SK-N-SH (cell line): ENCODE measurements at regions not wholly inside any gene's neighbourhood (a gene's known extent, or its start where the extent isn't known, plus 50 kb on each side); places are given as distances from the start of the nearest gene placed in this dataset.

Experiments
- CTCF ChIA-PET: fragments of 300-600, 350-600 bp; formaldehyde crosslinking; extraction: SDS; loops from one replicate; lab custom pipeline; 2021; lab: Yijun Ruan, JAX
- POLR2A ChIA-PET: fragments of 350-600 bp; sonication (Branson Sonifier 250); formaldehyde crosslinking; extraction: SDS; loops from one replicate; lab custom pipeline; 2020; ENCODE audit warnings: antibody characterized with exemption, inconsistent platforms; lab: Yijun Ruan, JAX
- DNase-seq: peaks from one replicate; pipeline ENCODE4 v3.0.0; 2012
- H2AFZ ChIP-seq: fragments of 200-600 bp; sonication (generic); 2 replicates; pipeline ENCODE4 v1.8.1; 2016; ENCODE audit warnings: antibody characterized with exemption, mild to moderate bottlenecking, low read depth
- H3F3A ChIP-seq: fragments of 200-600 bp; sonication (generic); replicated peaks from 2 replicates; pipeline ENCODE3; 2016; ENCODE audit warnings: antibody characterized with exemption, mild to moderate bottlenecking; ENCODE audit not compliant: insufficient read depth
- H3K27ac ChIP-seq, 2 experiments: fragments of 200-500 bp in 1 of 2; fragments of 200-600 bp in 1 of 2; sonication (Bioruptor generic) in 1 of 2; sonication (generic), shearing (Covaris generic) in 1 of 2; 2 replicates each; pipeline versions ENCODE4 v1.5.1 to v1.6.1; 2014 to 2016; ENCODE audit warnings: low read depth in 2 of 2, inconsistent platforms in 1 of 2, low read length in 1 of 2, mild to moderate bottlenecking in 1 of 2, mixed read lengths in 1 of 2
- H3K27me3 ChIP-seq: fragments of 200-600 bp; sonication (generic), shearing (Covaris generic); 2 replicates; pipeline ENCODE4 v1.6.1; 2016; ENCODE audit warnings: mixed run types; ENCODE audit not compliant: insufficient read depth
- H3K36me3 ChIP-seq, 2 experiments: fragments of 200-500 bp in 1 of 2; fragments of 200-600 bp in 1 of 2; sonication (Bioruptor generic) in 1 of 2; sonication (generic) in 1 of 2; replicated peaks in 1 of 2; 2 replicates each; pipeline versions ENCODE3 to v1.5.1; 2014 to 2016; ENCODE audit warnings: low read length in 1 of 2, mild to moderate bottlenecking in 1 of 2; ENCODE audit not compliant: insufficient read depth in 2 of 2, control insufficient read depth in 1 of 2
- H3K4me1 ChIP-seq, 2 experiments: fragments of 200-500 bp in 1 of 2; fragments of 200-600 bp in 1 of 2; sonication (Bioruptor generic) in 1 of 2; sonication (generic), shearing (Covaris generic) in 1 of 2; 2 replicates each; pipeline versions ENCODE4 v1.5.1 to v1.6.1; 2014 to 2016; ENCODE audit warnings: low read depth in 1 of 2, low read length in 1 of 2, mixed run types in 1 of 2; ENCODE audit not compliant: insufficient read depth in 2 of 2, control insufficient read depth in 1 of 2
- H3K4me2 ChIP-seq: fragments of 200-600 bp; sonication (generic), shearing (Covaris generic); 2 replicates; pipeline ENCODE4 v1.6.1; 2017; ENCODE audit warnings: mixed run types
- H3K4me3 ChIP-seq, 2 experiments: fragments of 200-500 bp in 1 of 2; fragments of 200-600 bp in 1 of 2; sonication (Bioruptor generic) in 1 of 2; sonication (generic), shearing (Covaris generic) in 1 of 2; 2 replicates each; pipeline versions ENCODE4 v1.5.1 to v1.8.1; 2014 to 2016; ENCODE audit warnings: low read depth in 2 of 2, inconsistent platforms in 1 of 2, low read length in 1 of 2, mild to moderate bottlenecking in 1 of 2, mixed read lengths in 1 of 2, moderate library complexity in 1 of 2
- H3K79me2 ChIP-seq: fragments of 200-600 bp; sonication (generic); 2 replicates; pipeline ENCODE4 v1.8.1; 2017; ENCODE audit warnings: mild to moderate bottlenecking; ENCODE audit not compliant: insufficient read depth
- H3K9ac ChIP-seq: fragments of 200-600 bp; sonication (generic); 2 replicates; pipeline ENCODE4 v1.6.1; 2017; ENCODE audit warnings: mixed run types
- H3K9me2 ChIP-seq: fragments of 200-600 bp; sonication (generic); 2 replicates; pipeline ENCODE4 v1.6.1; 2017; ENCODE audit warnings: mixed run types
- H3K9me3 ChIP-seq: fragments of 200-600 bp; sonication (generic); 2 replicates; pipeline ENCODE4 v1.6.1; 2017; ENCODE audit warnings: mixed run types, mild to moderate bottlenecking, moderate library complexity
- H4K20me1 ChIP-seq: fragments of 200-600 bp; sonication (generic); 2 replicates; pipeline ENCODE4 v1.6.1; 2017; ENCODE audit warnings: mild to moderate bottlenecking, mixed run types; ENCODE audit not compliant: insufficient read depth
- CTCF ChIP-seq: fragments of 200-600 bp; sonication (generic); IDR thresholded peaks from 2 replicates; pipeline ENCODE4 v1.6.1; 2017; ENCODE audit warnings: antibody characterized with exemption, mild to moderate bottlenecking, moderate library complexity
- ELF1 ChIP-seq: IDR thresholded peaks from 2 replicates; pipeline ENCODE4 v1.4.0; 2012
- RAD21 ChIP-seq: IDR thresholded peaks from 2 replicates; pipeline ENCODE4 v1.6.1; 2012; ENCODE audit warnings: mild to moderate bottlenecking, low read length
- RCOR1 ChIP-seq: fragments of 150-350 bp; IDR thresholded peaks from 2 replicates; pipeline ENCODE4 v1.6.1; 2017; ENCODE audit warnings: antibody characterized with exemption, low read length
- SMC3 ChIP-seq: IDR thresholded peaks from 2 replicates; pipeline ENCODE4 v1.6.1; 2012; ENCODE audit warnings: low read depth, low read length, improper control_type of control experiment
- ZBTB33 ChIP-seq: IDR thresholded peaks from 2 replicates; pipeline ENCODE4 v1.4.0; 2012; ENCODE audit warnings: low read depth, borderline replicate concordance
- WGBS: methylation state at CpG from one replicate; pipeline ENCODE4 v1.1.6; 2017; ENCODE audit warnings: low lambda C conversion rate; 5-methylcytosine and 5-hydroxymethylcytosine counted together
- TF ChIP-seq, protein P1 (sequence below): IDR thresholded peaks from 2 replicates; pipeline ENCODE4 v1.6.1; 2012; ENCODE audit warnings: mild to moderate bottlenecking, low read depth, low read length, moderate library complexity

DNA sequence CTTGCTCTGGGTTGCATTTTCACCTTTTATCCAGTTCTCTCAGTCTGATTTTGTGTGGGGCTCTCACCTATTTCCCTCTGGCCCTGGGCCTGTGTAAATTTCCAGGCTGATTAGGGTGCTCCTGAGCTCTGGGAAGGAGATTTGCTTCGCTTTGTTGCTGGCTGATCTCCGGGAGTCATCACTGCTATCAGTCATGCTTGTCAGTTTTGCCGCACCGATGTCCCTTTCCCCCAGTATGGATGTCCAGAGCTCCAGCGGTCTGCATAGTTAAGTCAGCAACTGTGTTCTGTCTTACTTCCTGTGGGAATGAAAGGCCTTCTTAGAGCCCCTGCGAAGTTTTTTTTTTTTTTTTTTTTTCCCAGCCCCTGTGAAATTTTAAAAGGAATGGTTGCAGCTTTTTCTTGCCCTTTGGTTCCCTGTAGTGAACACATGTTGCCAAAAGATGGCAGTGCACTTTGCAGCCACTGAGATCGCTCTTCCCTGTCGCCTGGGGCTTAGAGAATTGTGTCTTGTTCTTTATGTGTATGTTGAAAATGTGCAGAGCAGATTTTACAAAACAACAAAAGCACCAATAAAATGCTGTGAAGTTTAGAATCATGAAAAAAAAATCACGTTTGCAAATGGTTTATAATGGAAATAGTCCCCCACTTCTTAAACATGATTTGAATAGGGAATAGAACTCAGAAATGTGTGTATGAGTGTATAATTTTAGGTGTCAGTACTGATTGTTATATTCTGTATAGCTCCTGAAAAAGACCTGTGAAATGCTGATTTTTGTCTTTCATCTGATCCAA is 109.1 kb upstream of the SLC4A4 start:
- Histone ChIP-seq H3K27me3 (peaks cover 34% of the 10 kb centered on the region; the same call in 1 of the 2 replicates), H3K9me2 (no peaks in the 10 kb centered on the region), H3K4me2 (0 out of 2 replicates have a peak overlapping the region, but pooled peaks have one; percentile 10), H3K4me1 (no peaks in the 10 kb centered on the region), H3K4me3 (no peak overlapping the region; a peak in 2 of 4 replicates), H3K9me3 (no peaks in the 10 kb centered on the region), H3K9ac (no peak overlapping the region)
- POLR2A ChIA-PET, result no interaction called here
- WGBS, result 6% methylated on average over 9 of the region's 9 CpGs
- peak; percentile 36 for DNase-seq
- TF ChIP-seq SMC3 (peak; percentile 29), RAD21 (peak; percentile 54), RCOR1 (no peak), CTCF (peak; percentile 73)
- TF ChIP-seq, all 33 proteins: peak for 3
- Histone ChIP-seq H3F3A (no peaks in the 10 kb centered on the region), H2AFZ (no peak overlapping the region), H3K36me3 (no peaks in the 10 kb centered on the region), H3K27ac (no peak overlapping the region), H4K20me1 (no peaks in the 10 kb centered on the region), H3K79me2 (no peaks in the 10 kb centered on the region)
- CTCF ChIA-PET, result interaction anchor here (0.7 to 2.5 kb wide), 14 partner anchors 8 to 1056 kb away, joined by 3 to 11 read pairs (median 4); no protein-coding TSS in a partner anchor

DNA sequence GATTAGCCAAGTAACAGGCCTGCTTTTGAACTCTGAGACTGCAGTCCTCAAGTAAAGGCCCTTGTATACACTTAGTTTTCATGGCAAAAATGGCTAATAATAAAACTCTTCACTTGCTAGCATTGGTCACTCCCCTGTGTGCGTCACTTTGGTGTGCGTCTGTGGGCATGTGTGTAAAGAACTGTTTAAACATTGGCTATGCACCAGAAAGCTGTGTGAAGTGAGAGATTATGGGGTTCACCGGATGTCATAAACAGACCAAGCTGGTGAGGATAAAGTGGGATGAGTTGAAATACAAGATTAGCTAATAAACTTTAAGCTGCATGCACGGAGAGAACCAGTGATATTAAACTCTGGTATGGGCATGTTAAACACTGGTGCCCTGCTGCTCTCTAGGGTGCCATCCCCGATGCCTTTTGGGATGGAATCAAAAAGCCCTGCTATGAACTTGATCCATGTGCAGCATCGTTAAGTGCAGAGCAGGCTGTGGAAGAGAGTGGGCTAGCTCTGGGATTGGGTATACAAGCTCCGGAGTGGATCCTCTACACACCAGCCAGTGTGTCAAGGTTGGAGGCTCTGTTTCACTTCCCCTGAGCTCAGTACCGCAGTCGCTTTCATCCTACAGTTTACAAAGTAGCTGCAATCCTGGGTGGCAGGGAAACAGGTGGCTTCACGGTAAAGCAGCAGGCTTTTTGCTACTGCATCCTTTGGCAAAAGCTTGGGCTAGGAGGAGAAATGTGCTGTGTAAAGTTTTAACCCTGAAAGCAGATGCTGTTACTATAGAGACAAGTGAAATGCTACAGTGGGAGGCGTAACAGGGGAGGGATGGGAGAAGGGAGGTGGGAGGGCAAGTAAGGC is 108.3 kb upstream of the SLC4A4 start:
- no peak overlapping the region for H2AFZ ChIP-seq
- POLR2A ChIA-PET, result no interaction called here

More for the DNA sequence above, 108.3 kb upstream of the SLC4A4 start:
- TF ChIP-seq, protein P1, sequence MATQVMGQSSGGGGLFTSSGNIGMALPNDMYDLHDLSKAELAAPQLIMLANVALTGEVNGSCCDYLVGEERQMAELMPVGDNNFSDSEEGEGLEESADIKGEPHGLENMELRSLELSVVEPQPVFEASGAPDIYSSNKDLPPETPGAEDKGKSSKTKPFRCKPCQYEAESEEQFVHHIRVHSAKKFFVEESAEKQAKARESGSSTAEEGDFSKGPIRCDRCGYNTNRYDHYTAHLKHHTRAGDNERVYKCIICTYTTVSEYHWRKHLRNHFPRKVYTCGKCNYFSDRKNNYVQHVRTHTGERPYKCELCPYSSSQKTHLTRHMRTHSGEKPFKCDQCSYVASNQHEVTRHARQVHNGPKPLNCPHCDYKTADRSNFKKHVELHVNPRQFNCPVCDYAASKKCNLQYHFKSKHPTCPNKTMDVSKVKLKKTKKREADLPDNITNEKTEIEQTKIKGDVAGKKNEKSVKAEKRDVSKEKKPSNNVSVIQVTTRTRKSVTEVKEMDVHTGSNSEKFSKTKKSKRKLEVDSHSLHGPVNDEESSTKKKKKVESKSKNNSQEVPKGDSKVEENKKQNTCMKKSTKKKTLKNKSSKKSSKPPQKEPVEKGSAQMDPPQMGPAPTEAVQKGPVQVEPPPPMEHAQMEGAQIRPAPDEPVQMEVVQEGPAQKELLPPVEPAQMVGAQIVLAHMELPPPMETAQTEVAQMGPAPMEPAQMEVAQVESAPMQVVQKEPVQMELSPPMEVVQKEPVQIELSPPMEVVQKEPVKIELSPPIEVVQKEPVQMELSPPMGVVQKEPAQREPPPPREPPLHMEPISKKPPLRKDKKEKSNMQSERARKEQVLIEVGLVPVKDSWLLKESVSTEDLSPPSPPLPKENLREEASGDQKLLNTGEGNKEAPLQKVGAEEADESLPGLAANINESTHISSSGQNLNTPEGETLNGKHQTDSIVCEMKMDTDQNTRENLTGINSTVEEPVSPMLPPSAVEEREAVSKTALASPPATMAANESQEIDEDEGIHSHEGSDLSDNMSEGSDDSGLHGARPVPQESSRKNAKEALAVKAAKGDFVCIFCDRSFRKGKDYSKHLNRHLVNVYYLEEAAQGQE, result no peak
- TF ChIP-seq ZBTB33 (no peak), ELF1 (no peak)
- H3K9me2 ChIP-seq, result no peaks in the 10 kb centered on the region
- H3K27me3 ChIP-seq, result peaks cover 33% of the 10 kb centered on the region; the same call in 1 of the 2 replicates
- H4K20me1 ChIP-seq, result no peaks in the 10 kb centered on the region
- CTCF ChIA-PET, result interaction anchor here (1.0 to 1.7 kb wide), 5 partner anchors 9 to 1056 kb away, joined by 3 to 6 read pairs (median 5); no protein-coding TSS in a partner anchor
- H3F3A ChIP-seq, result no peaks in the 10 kb centered on the region
- no peak overlapping the region for H3K9ac ChIP-seq
- H3K4me1 ChIP-seq, result no peaks in the 10 kb centered on the region
- H3K27ac ChIP-seq, result no peak overlapping the region
- H3K79me2 ChIP-seq, result no peaks in the 10 kb centered on the region
- no peaks in the 10 kb centered on the region for H3K36me3 ChIP-seq
- DNase-seq, result no peak
- no peak overlapping the region for H3K4me2 ChIP-seq
- no peak overlapping the region for H3K4me3 ChIP-seq
- H3K9me3 ChIP-seq, result no peaks in the 10 kb centered on the region
- 22% methylated on average over 11 of the region's 11 CpGs for WGBS
